Panc1 (cell line): ENCODE measurements at regions not wholly inside any gene's neighbourhood (a gene's known extent, or its start where the extent isn't known, plus 50 kb on each side); places are given as distances from the start of the nearest gene placed in this dataset.

Source experiments
- CTCF ChIP-seq: fragments of 450-650 bp; IDR thresholded peaks from 2 replicates; pipeline ENCODE4 v1.5.1; 2017; ENCODE audit warnings: mild to moderate bottlenecking
- POLR2AphosphoS5 ChIP-seq: IDR thresholded peaks from 2 replicates; pipeline ENCODE4 v1.6.1; 2012; ENCODE audit warnings: mild to moderate bottlenecking, low read depth, low read length, moderate library complexity
- REST ChIP-seq, 2 experiments: IDR thresholded peaks; 2 replicates each; pipeline ENCODE4 v1.6.1; 2011 to 2012; ENCODE audit warnings: low read depth in 2 of 2, control low read depth in 1 of 2, low read length in 1 of 2, mild to moderate bottlenecking in 1 of 2, moderate library complexity in 1 of 2; ENCODE audit not compliant: insufficient read depth in 1 of 2

DNA sequence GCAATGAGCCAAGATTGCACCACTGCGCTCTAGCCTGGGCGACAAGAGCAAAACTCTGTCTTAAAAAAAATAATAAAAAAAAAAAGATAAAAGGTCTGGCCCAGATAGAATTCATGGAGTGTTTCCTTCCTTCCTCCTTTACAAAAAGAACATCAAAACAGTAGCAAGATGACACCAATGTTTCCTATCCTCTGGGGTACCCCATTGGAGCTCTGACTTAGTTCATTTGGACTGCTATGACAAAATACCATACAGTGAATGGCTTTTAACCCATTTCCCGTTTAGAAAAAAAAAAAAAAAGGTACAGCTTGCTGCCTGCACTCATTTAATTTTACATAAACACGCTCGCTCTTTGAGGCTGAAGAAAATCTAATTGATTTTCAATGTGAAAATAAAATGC, 89.9 kb upstream of the PRKX start:
- TF ChIP-seq CTCF (no peak), POLR2AphosphoS5 (no peak), REST (IDR thresholded peaks at IDR 0.05; ENCODE audit: insufficient read depth in 1 of 2, low read depth in 2 of 2, low read length in 1 of 2) (no peak)
